ENCODE measurements at regions not wholly inside any gene's neighbourhood (a gene's known extent, or its start where the extent isn't known, plus 50 kb on each side); places are given as distances from the start of the nearest gene placed in this dataset.
"Not testable (repeated sequence)": the region's sequence is repeated elsewhere in the genome, so short reads cannot be mapped to it uniquely, and the experiment has no call there.

DNA sequence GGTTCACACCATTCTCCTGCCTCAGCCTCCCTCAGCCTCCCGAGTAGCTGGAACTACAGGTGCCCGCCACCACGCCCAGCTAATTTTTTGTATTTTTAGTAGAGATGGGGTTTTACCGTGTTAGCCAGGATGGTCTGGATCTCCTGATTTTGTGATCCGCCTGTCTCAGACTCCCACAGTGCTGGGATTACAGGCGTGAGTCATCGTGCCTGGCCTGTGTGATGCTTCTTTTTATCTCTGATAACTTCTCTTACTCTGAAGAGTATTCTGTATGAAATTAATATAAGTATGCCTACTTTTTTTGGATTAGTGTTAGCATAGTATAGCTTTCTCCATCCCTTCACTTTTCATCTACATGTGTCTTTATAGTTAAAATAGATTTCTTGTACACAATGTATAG lies 180.8 kb upstream of the GALNT15 start:
- DNase-seq (ENCODE audit: low spot score): not testable (repeated sequence)

DNA sequence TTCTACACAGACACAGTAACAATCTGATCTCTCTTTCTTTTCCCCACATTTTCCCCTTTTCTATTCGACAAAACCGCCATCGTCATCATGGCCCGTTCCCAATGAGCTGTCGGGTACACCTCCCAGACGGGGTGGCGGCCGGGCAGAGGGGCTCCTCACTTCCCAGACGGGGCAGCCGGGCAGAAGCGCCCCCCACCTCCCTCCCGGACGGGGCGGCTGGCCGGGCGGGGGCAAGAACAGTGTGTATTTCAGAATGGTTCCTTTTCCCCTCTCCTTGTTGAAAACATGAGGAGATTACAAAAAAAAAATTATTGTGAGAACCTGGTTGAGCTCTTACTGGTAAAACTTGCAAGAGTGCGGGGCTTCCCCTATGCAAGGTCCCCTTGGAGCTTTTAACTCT lies 178.0 kb upstream of the GALNT15 start:
- DNase-seq (ENCODE audit: low spot score): not testable (repeated sequence)

DNA sequence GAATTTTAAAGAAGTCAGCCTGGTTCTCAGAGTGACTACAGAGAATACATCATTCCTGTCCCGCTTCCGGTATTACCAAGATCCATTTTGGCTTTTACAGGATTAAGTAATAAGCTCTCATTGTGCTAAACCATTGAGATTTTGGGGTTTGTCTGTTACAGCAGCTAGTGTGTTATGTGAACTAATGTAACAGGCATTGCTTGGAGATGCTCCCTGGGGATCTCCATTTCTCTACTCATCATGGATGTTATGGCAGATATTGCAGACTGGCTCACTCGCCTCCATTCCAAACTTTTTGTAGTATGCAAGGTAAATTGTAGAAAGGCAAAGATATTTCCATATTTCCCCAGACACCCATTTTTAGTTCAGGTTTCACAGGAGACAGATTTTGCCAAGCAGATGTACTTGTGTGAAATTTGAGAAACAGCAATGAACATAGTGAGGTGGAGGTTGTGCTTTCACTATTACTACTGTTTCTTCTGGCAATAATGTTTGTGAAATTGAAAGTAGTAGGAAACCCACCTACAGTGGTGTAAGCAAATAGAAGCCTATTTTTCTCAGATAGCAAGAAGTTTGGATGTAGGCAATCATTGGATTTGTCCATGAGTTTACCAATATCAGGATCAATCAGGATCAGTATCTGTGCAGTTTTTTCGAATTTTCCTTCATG lies 177.1 kb upstream of the GALNT15 start:
- DNase-seq (ENCODE audit: low spot score): no peak

DNA sequence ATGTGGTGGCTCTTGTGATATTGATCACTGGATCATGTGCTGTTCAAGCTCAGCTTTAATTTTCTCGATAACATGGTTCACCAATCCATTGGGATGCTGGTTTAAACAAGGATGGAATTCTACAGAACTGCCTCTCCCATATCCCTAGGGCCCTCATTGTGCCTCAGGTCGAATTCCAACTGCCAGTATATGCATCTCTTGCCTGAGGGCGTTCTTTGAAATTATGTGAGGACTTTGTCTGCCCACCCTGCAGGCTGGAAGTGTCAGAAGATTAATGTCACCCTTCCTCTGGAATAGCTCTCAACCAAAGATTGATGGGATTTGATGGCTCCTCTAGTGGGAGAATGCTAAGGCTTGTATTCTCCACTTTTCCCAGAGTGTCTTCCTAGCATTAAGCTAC lies 175.6 kb upstream of the GALNT15 start:
- no peak for DNase-seq (ENCODE audit: low spot score)

DNA sequence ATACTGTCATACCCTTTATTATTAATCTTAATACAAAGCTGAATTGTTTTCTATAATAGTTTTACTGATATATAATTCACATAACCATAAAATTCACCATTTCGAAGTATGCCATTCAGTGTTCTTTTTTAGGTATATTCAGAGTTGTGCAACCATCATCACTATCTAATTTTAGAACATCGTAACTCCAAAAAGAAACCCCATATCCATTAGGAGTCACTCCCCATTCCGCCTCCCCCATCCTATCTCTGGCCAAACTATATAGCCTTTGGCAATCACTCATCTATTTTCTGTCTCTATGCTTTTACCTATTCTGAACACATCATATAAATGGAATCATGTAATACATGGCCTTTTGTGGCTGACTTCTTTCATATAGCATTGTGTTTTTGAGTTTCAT lies 169.7 kb upstream of the GALNT15 start:
- no peak for DNase-seq (ENCODE audit: low spot score)

DNA sequence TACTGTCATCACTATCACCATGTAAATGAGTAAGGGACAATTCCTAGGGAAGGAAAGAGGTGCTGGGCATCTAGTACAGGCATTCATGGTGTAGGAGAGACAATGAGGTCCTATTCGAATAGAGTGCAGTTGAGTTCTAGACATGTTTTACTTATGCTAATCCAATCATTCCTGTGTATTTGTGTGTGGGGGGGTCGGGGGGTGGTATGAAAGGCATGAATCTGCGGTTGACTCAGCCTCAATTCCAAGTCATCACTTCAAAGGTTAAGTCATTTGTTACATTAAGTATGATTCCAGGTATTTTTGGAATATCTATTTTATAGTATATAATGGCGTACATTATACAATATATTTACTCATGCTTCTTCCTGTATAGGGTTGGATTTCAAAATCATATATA lies 163.1 kb upstream of the GALNT15 start:
- DNase-seq (ENCODE audit: low spot score): no peak

DNA sequence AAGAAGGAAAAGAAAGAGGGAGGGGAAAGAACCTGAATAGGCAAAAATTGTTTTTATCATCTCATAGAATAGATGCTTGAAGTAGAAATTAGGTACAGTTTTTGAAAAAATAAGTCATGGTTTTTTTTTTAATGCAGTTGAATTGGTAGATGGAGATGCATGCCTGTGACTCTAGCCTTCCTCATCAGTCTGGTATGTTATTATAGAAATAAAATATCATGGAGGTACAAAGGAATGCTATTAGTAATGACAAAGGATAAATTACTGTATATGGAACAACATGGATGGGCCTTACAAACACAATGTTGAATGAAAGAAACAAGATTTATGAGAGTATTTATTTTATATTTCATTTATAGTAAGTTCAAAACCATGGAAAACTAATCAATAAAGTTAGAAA lies 162.4 kb upstream of the GALNT15 start:
- DNase-seq (ENCODE audit: low spot score): no peak

DNA sequence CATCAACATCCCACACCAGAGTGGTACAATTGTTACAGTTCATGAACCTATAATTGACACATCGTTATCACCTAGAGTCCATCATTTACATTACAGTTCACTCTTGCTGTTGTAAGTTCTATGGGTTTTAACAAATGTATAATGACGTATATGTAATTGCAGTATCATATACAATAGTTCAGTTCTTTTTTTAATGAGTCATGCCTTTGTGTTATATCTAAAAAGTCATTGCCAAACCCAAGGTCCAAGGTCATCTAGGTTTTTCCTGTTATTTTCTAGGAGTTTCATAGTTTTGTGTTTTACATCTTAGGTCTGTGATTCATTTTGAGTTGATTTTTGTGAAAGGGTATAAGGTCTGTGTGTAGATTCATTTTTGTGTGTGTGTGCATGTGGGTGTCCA lies 160.9 kb upstream of the GALNT15 start:
- no peak for DNase-seq (ENCODE audit: low spot score)

DNA sequence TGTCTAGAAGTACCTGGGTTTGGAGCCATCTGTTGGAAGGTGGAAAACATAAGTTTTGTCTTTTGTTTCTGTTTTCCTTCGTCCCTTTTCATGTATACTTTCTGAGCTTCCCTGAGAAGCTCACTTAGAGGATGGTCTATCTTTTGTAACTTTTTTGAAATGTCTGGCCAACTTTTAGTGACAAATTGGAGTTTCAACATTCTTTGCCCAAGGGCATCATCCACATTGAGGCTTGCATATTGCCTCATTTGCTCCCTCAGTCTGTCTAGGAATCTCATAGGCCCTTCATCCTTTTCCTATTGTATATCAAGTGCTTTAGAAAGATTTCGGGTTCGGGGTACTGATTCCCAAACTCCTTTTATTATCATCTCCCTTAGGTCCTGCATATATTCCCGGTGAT lies 152.7 kb upstream of the GALNT15 start:
- DNase-seq (ENCODE audit: low spot score): not testable (repeated sequence)

DNA sequence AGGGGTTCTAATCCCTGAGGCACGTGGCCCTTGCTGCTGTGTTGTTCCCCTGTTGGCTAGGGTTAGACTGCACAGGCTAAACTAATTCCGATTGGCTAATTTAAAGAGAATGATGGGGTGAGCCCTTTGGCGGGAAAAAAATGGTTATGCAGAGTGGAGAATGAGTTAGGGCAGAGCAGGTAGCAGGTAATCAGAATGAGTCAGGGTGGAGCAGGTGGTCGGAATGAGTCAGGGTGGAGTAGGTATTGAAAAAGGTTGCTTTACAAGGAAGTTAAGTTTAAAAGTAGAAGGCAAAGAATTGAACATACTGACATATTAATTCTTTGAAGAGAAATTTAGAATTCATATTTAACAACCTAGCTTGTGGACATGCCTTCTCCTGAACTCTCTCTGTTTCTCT lies 150.6 kb upstream of the GALNT15 start:
- not testable (repeated sequence) for DNase-seq (ENCODE audit: low spot score)

DNA sequence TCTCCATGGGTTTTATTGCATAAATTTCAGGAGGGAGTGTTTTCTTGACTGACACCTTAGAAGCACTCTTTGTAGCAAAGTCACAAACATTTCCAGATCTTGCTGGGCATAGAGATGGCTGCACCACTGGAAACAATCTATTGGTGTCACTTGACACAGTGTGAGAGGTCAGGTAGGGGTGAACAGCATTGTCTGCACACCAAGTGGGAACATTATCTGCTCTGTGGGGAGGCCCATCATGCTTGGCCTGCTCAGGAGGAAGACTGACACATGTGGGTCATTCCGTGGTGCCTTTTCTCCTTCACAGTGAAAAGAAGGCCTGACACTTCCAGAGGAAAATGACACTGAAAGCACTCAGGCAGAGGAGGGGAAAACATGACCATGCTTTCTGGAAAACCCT lies 149.9 kb upstream of the GALNT15 start:
- DNase-seq (ENCODE audit: low spot score): no peak

DNA sequence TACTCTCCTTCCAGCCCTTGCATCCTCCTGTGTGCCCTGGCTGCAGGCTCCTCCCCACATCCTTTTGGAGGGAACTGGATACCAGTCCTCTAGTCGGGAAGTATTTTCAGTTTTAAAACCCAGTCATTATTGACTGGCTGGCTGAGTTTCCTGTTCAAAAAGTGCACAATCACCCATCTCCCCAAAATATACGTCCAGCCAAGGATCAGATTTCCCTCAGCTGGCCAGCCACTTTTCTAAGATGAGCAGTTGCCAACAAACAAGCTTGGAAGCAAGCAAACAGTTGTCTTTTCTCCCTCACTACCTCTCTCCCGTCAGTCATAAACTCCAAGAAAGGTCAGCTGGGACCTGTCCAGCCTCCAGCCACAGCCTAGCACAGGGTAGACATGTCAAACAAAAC lies 147.7 kb upstream of the GALNT15 start:
- no peak for DNase-seq (ENCODE audit: low spot score)

DNA sequence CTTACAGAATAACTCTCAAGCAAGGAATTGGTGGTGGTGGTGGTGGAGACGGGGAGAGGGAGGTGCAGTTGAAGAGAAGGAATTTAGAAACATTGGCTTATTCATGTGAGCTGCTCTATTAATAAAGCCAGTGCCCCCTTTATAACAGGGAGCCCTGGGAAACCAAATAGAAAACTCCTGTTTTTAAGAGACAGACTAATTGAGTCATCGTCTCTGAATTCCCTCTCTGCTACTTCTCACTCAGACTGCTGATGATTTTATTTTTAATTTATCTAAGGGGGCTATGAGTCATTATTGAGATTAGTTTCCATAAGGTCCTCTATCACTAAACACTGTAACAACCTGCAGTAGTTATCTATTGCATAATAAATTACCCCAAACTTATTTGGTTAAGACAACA lies 145.9 kb upstream of the GALNT15 start:
- no peak for DNase-seq (ENCODE audit: low spot score)

DNA sequence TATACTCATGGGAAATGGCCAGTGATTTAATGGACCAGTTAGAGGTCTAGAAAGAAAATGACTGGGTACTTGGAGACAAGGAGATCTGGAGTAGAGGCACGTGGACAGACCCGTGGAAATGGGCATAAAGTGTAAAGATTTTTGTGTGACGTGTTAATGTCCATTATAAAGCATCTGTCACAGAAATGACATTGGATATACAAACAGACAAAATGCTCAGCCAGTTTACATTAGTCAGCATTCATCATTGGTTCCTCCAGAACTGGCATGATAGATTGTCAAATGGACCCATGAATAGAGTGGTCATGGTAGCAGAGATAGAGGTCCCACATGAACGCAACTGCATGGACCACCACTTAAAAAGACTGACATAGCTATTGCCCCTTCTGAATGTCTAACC lies 144.1 kb upstream of the GALNT15 start:
- no peak for DNase-seq (ENCODE audit: low spot score)

DNA sequence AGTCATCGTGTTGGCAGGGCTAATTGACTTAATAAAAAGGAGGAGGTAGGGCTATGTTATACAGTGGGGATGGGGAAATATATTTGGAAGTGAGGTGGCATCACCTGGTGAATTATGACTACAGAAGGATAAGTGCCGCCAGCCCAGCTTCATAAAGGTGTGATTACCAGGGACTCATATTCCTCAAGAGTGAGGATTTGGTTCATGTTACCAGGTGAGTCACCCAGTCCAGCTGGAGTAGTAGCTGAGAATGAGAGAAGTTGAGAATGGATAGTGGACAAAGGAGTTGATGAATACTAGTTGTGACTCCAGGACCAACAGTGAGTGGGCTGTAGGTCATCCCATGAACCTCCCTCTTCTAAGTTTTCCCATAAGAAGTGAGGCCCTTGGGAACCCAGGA lies 143.0 kb upstream of the GALNT15 start:
- no peak for DNase-seq (ENCODE audit: low spot score)

DNA sequence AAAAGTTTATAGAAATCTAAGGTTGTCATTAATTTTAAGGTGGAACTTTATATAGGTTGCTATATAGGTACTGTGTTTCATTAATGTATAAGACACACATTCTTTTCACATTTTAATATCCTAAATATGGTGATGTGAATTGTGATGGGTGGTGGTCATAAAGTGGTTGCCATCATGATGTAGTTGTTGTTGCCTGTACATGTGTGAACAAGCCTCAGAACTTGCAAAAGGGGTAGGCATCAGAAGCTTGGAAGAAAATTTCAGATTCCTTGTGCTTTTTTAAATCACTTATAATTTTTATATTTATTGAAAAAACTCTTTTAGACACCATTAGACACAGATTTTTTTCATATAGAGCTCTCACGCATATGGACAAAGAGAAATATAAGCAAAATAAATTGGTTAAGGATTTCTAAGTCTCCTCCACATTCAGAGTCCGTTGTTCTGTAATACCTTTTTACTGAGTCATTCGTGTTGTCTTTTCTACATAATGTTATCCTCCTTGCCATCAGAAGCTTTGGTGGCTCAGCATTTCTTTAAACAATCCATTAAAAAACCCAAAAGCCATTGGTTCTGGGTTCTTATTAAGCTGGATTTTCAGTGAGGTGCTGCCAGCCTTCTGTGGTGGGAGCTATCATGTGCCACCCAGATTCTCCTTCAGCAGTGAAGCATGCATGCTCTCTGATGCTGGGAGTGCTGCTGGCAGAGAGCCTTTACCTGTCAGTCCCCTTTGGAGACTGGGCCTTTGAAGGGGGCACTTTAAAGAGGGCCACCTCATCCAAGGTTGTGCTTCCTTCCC lies 140.4 kb upstream of the GALNT15 start:
- no peak for DNase-seq (ENCODE audit: low spot score)

DNA sequence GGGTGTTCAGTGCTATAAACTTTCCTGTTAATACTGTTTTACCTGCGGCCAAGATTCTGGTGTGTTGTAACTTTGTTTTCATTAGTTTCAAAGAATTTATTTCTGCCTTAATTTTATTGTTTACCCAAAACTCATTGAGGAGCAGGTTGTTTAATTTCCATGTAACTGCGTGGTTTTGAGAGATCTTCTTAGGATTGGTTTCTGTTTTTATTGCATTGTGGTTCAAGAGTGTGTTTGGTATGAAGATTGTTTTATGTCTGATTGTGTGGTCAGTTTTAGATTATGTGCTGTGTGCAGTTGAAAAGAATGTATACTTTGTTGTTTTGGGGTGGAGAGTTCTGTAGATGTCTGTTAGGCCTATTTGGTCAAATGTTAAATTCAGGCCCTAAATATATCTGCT lies 133.5 kb upstream of the GALNT15 start:
- DNase-seq (ENCODE audit: low spot score): no peak

DNA sequence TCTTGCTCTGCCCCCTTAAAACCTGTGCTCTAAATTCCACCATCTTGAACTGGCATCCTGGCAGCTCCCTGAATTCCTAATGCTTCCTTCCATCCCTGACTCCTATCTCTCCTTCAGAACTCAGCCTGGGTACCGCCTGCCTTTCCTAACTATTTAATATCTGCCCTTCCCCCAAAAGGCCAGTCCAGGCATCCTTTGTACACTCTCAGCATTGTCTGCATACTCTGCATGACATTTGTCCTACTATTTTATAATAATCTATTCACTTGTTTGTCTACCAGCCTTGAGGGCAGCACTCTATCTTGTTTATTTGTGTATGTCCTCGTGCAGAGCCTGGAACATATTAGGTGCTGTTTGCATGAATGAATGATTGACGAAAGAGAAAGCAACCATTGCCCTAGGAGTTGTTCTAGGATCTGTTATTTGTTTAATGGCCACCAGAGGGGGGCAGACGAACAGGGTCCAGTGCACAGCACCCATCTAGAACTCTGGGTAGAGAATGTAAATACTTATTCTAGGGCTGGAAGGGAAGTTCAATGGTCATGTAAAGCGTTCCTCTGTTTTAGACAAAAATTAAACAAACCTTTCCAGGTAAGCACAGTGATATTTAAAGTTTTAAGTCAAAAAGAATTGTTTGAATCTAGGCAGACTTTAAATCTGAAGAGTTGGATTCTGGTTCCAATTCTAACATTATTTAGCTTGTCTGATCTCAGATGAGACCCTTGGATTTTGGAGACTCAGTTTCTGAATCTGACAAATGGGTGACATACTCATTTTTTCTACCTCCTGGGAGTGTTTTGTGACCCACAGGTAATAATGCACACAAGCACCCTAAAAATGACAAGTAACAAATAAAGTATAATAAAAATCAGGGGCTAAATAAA lies 125.8 kb upstream of the GALNT15 start:
- peak; percentile 84 for DNase-seq (ENCODE audit: low spot score)

DNA sequence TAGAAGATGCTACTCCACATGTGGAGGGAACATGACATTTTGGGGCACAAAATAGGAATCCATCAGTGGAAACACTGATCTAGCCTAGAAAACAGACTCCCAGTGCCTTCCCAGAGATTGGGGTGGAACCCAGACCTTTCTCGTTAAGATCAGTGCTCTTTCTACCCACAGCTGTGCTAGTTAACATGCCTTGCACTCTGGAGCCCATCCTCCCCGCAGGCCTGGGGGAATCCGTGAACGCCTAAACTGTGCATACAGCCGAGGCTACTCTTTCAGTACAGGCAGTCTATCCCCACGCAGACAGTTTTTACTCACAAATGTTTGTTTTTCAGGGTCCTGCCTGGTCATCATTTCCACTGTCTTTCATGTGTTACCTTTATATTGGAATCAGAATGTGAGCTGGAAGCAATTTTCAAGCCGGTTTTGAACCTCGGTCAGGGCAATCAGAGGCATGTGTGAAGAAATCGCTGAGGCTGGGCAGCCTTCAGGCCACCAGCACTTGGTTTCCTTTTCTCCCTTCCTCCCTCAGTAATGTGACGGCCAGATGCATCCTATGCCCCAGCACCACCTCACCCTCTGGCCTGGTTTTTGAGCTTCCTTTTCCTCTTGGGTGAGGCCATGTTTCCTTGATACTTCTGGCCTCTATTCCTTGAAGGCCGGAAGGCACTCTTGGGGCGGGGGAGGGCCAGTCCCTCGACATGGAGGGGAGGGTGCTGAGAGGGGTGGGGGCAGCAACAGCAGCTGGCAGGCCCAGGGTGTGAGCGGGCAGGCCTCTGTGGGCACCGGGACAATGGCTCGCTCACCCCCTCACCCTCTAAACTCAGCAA lies 123.6 kb upstream of the GALNT15 start:
- no peak for DNase-seq (ENCODE audit: low spot score)

DNA sequence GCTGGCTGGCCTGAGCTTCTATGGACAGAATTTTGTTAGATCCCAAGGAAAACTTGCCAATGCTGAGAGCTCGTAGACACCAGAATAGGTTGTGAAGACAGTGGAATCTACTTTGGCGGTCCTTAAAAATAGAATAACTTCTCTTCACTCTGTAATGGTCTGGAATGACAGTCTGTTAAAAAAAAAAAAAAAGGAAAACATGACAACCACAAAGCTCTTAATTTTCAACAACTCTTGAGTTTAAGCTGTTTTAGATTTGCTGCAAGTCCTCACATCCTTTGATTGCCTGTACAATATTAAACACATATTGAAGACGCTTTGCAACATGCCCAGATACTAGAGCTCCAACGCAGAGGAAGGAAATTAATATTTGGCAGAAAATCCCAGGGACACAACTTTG lies 122.8 kb upstream of the GALNT15 start:
- no peak for DNase-seq (ENCODE audit: low spot score)

DNA sequence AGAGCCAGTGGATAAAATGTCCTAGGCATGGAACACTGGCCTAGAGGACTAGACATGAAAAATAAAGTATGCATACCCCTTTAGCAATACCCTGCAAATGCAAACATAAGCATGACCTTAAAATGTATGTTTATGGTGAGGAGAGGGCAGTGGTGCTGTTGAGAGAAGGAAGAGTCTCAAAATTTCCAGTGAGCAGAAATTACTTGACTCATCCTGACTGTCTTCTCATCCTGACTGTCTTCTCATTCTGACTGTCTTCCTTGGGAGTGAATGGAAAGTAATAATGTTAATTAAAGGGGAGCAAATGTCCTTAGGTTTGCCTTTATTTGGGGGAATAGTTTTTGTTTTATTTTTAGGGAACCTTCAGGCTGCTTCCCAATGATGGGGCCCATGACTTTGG lies 121.5 kb upstream of the GALNT15 start:
- DNase-seq (ENCODE audit: low spot score): no peak

DNA sequence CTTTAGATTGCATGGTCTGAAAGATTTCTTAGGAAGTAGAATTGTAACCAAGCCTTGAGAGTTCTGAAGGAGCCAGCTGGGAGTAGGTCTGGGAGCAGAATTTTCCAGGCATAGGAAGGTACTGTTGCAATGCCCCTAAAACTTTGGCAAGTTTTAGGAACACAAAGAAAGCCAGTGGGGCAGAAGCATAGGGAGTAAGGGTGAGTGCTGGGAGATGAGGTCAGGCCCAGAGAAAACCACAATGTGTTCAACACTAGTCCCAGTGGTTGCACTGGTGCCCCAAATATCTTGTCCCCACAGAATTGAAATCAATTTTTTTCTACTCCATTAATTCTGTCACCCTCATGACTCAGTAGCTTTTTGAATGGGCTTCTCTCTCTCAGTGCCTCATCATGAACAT lies 120.7 kb upstream of the GALNT15 start:
- DNase-seq (ENCODE audit: low spot score): no peak

Data from putamen (tissue), 1 donor.